HG03135 (cell line): ENCODE measurements at regions not wholly inside any gene's neighbourhood (a gene's known extent, or its start where the extent isn't known, plus 50 kb on each side); places are given as distances from the start of the nearest gene placed in this dataset.
"Not testable (repeated sequence)": the region's sequence is repeated elsewhere in the genome, so short reads cannot be mapped to it uniquely, and the experiment has no call there.

Experiments
- ATAC-seq: cut with Tn5 transposase; IDR thresholded peaks from one replicate; pipeline ENCODE4 v1.9.1; 2021; ENCODE audit warnings: mild to moderate bottlenecking, moderate library complexity; ENCODE audit not compliant: unreplicated experiment

GRCh38 chr10:29185050-29185449 lies 103.8 kb upstream of the LYZL1 start:
- ATAC-seq: no peak

GRCh38 chr10:29186221-29186620 lies 102.6 kb upstream of the LYZL1 start:
- ATAC-seq: no peak

DNA sequence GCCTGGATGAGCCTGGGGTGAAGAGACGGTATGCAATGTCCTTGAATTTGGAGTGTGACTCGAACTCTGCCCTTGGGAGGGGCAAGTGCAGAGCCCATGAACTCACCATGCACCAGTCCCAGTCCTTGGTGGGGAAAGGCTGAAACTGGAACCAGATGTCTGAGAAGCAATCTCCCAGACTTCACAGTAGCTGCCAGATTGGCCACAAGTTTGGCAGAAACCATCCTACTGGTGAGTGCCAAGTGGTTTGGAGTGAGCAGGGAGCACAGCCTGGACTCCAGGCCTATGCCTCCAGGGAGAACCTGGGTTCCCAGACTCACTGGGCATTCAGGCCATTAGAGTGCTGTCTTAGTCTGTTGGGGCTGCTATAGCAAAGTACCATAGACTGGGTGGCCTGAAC lies 99.6 kb upstream of the LYZL1 start:
- no peak for ATAC-seq

DNA sequence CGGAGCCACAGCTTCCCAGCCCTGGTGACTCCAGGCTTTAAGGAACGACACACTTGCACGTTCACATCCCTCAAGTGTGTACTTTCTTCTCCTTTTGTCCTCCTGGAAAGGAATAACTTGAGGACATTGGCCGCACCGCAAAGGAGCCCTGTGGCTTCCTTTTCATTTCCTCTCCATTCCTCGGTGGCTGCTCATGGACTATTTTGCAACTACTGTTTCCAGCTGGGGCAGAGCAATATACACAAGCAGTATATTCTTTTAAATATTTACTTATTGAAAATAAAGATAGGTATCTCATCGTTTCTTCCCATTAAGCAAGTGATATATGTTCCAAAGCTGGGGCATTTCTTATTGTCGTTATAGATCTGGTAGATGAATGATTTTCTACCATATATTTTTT lies 97.2 kb upstream of the LYZL1 start:
- no peak for ATAC-seq

DNA sequence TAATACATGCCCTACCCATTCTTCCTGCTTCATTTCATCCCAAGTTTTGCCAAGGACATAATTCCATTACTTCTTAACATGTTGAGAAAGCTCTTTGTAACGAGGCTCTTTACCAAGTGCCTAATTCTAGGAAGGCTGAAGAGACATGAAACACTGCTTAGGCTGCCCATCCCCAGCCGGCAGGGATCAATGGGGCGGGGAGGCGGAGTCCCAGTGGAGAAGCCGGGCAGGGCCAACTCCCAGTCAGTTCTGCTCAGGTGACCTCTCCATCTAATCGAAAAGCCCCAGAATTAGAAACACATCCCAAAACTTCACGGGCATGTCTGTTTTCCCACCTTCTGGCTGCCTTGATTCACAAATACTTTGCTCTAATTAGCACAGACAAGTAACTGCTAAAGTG lies 89.5 kb upstream of the LYZL1 start:
- no peak for ATAC-seq

DNA sequence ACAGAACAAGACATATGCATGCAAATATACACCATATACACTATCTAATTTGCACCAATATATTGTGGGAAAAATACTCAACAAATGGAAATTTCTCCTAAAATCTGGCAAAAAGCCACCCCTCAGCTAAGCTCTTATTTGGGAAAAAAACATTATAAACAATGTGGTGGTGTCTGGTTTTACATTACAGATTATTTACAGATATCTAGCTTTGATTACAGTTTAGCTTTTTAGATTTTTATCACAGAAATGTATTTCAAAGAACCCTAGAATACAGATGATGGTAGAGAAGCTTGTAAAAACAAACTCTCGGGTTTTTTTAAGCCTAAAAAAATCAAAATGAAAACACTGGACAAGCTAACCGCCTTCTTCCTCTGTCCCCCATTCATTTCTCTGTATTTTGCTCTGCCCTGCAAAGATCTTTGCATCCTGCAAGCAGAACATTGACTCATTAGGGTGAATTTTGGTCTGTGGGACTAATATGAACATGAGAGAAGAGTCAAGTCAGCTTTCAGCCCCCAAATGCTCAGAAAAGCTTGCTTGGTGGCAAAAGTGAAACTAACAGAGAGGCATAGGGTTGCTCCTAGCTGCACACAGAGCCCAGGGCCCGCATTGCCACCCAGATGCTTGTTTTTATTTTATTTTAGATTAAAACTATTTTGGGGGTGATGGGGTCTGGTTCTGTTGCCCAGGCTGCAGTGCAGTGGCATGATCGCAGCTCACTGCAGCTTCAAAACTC lies 88.8 kb upstream of the LYZL1 start:
- ATAC-seq: no peak

DNA sequence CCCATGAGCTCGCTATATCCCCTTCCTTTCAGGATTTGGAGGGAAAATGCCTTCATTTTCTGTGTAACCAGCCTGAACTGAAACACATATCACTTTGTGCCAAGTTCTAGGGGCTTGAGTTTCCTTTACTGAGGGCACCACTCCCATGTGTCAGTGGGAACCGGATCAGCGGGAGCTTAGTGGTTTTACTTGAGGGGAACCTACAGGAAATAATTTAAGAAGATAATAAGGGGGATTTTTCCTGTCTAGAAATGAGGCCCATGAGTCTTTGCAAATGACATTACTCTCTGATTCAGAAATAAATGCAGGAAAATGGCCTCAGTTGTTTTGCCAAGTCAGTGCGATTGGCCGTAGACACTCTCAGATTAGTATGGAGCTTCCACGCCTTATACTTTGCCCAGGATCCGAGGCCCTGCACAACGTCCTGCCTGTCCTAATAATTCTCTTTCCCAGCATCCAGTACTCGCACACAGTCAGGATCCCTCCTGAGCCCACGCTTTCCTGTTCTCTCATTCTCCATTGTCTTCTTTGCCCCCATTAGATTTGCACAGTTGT lies 86.4 kb upstream of the LYZL1 start:
- no peak for ATAC-seq

DNA sequence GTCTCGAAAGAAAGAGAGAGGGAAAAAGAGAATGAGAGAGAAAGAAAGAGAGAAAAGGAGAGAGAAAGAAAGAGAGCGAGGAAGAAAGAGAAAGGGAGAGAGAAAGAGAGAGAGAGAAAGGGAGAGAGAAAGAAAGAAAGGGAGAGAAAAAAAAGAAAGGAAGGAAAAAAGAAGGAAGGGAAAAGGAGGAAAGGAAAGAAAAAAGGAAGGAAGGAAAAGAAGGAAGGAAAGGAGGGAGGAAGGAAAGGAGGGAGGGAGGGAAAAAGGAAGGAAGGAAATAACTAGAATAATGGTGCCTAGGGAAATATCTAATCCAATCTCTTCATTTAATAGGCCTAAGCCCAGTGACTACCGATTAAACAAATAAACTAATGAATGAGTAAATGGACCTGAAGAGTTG lies 85.4 kb upstream of the LYZL1 start:
- no peak for ATAC-seq

DNA sequence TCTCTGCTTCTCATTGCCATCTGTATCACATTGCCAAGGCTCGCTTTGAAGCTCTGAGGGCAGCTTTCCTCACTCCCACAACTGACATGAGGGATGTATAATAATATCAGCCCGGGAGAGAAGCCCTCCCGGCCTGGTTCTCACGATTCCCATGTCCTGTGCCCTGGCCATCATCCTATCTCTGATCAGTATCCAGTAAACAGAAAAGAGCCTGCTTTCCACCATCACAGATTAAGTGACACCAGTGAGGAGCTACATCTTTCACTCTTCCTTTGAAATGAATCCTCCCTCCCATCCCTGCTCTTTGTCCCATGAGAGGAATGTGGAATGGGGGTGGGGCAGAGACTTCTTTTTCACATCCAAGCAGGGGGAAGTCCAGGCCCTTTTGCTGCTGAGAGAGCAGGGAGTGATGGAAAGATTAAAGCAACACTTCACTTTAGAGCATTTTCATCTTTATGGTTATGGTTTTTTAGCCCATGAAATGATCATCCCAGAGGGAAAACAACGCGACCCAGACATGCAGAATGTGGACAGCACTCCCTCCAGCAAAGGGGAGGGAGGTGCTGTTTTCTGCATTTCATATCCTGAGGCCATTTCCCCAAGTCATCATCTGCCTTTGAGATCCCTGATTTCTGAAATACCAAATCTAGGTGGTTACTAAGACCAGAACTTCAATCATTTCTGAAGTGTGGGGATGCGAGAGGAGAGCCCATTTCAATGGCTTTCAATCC lies 84.6 kb upstream of the LYZL1 start:
- ATAC-seq: no peak

- no peak for ATAC-seq
Observed at GRCh38 chr10:29205787-29206186, 83.1 kb upstream of the LYZL1 start.

DNA sequence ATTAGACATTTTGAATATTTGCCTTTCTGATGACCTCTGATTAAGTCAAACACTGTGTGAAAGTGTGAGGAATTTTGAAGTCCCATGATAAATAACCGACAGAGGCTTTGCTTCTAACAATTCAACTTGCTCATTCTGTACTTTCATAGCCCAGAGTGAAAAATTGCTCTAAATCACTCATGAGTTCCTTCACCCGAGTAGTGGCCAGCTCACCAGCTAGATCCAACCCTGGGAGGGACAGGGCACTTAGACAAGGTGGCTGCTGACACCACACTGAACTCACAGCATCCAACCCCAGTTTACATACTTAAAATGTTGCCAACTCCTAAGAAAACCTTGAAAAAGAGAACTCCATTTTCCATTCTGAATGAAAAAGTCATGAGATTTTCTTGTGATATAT lies 80.0 kb upstream of the LYZL1 start:
- ATAC-seq: no peak

DNA sequence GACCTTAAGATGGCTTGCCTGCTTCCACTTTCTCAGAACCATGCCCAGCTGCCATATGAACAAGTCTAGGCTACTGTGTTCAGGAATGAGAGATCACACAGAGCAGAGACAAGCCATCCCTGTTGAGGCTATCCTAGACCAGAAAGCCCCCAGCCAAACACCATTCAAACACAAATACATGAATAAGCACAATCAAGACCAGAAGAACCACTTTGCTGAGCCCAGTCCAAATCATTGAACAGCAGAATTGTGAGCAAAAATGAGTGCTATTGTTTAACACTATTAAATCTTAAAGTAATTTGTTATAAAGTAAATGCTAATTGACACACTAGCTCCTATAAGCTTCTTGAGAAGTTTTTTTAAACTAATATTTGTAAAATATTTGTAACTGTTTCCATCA lies 79.0 kb upstream of the LYZL1 start:
- no peak for ATAC-seq

GRCh38 chr10:29210266-29210868 lies 78.5 kb upstream of the LYZL1 start:
- ATAC-seq: no peak

GRCh38 chr10:29212597-29212996 lies 76.3 kb upstream of the LYZL1 start:
- no peak for ATAC-seq

- no peak for ATAC-seq
Observed at GRCh38 chr10:29214551-29214950, 74.3 kb upstream of the LYZL1 start.

DNA sequence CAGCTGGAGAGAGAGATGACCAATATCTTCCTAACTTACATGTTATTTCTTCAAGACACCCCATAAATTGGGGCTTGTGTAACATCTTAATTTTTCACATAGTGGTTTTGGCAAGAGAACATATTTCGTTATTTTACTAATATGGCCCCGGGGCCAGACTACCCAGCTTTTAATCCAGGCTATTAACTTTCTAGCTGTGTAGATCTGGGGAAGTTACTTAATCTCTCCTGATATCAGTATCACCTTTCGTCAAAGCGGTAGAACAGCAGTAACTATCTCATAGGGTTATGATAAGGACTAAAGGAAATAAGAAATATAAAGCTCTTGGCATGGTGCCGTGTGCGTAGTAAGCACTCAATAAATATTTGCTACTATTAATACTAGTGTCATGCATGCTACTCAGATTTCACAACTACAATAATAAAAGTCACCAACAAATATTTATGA lies 71.6 kb upstream of the LYZL1 start:
- no peak for ATAC-seq

GRCh38 chr10:29223326-29223725 lies 65.5 kb upstream of the LYZL1 start:
- ATAC-seq: no peak

DNA sequence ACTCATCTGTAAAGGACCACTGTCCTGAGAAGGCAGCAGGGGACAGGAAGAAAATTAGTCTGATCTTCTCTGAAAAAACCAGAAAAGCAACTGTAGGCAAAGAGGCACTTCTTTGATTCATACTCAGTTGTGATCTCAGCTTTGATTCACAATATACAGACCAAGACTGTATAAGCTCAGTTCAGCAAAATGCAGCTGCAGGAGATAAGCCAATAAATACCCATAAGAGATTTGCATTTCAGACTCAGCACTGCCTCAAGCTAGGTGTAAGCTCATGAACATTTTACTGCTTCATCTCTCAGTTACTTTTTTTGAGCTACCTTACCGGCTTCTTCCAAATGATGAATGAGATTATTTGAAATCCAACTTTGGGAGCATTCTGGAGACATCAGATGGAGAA lies 64.2 kb upstream of the LYZL1 start:
- no peak for ATAC-seq

- no peak for ATAC-seq
Observed at GRCh38 chr10:29227201-29227600, 61.7 kb upstream of the LYZL1 start.

DNA sequence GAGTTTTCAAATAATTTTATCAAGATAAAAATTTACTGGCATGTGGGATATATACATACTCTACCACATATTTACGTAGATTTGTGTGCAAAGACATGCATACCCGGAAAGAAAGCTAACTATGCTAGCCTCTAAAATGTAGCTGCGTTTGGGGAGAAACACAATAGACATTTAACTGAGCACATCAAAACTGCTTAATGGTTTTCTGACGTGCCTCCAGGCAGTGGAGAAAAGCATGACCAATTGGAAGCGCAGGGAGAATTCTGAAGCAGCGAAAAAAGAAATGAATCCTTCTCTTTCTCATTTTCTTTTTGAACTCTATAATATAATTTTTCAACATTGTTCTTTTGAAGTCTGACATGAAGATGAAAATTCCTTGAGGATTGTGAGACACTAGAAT lies 60.3 kb upstream of the LYZL1 start:
- ATAC-seq: no peak

- no peak for ATAC-seq
Observed at GRCh38 chr10:29229258-29229705, 59.6 kb upstream of the LYZL1 start.

DNA sequence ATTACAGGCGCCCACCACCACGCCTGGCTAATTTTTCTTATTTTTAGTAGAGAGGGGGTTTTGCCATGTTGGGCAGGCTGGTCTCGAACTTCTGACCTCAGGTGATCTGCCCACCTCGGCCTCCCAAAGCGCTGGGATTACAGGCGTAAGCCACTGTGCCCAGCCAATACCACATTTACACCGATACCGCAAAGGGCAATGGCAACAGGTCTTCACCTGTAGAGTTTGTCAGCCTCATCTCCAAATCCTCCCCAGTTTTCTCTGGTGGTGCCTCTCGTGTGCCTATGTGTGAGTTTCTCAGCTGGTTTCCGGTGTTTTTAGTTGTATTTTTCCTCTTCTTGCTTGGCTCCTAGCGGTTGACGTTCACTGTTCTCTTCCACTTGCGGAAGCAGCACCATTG lies 52.0 kb upstream of the LYZL1 start:
- not testable (repeated sequence) for ATAC-seq
